ENCODE measurements at regions not wholly inside any gene's neighbourhood (a gene's known extent, or its start where the extent isn't known, plus 50 kb on each side); places are given as distances from the start of the nearest gene placed in this dataset.

- TF ChIP-seq, protein P1, sequence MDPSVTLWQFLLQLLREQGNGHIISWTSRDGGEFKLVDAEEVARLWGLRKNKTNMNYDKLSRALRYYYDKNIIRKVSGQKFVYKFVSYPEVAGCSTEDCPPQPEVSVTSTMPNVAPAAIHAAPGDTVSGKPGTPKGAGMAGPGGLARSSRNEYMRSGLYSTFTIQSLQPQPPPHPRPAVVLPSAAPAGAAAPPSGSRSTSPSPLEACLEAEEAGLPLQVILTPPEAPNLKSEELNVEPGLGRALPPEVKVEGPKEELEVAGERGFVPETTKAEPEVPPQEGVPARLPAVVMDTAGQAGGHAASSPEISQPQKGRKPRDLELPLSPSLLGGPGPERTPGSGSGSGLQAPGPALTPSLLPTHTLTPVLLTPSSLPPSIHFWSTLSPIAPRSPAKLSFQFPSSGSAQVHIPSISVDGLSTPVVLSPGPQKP (IDR thresholded peaks at IDR 0.05; ENCODE audit: low read depth, low read length) = no peak
- TF ChIP-seq HDAC2 (IDR thresholded peaks at IDR 0.05) (no peak), BCL3 (IDR thresholded peaks at IDR 0.05) (no peak), RAD21 (conservative IDR thresholded peaks at IDR 0.05 in 1 of 2, IDR thresholded peaks at IDR 0.05 in 1 of 2) (no peak), CBX2 (IDR thresholded peaks at IDR 0.05; ENCODE audit: borderline replicate concordance, low read depth) (no peak)
These were observed 442.3 kb upstream of the MON1B start (continued) for GRCh38 chr16:76748461-76749348.

DNA sequence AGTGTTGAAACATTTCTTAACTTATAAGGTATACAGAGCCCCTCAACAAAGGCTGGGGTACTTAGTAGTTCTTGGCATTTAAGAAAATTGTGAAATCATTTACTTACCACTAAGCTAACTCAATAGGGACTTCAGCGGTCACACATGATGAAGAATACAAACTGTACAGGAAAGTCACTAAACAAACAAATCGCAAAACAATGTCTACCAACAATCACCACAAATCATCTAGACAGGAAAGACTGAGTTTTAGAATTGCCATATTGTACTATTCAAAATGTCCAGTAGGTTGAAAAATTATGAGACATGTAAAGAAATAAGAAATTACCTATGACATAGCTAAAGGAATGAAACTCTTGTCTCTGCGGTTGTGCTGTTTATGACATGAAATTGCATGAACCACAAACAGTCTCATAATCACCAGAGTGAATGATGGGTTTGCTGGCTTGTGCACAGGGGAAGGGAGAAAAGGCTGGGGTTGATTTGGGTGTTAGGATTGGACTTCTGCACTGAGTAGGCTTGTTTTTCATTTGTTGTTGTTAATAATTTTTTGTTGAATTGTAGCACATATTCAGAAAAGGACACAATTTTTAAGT, 441.1 kb upstream of the MON1B start:
- Histone ChIP-seq H3K4me1 (no peaks in the 10 kb centered on the region), H3K9me3 (no peaks in the 10 kb centered on the region), H3K4me3 (no peak overlapping the region), H3K27ac (no peak overlapping the region), H3K4me2 (no peak overlapping the region)
- ChIA-PET POLR2A (no interaction called here), CTCF (interaction anchor here (1.8 kb wide), 1 partner anchor 96 kb away, joined by 4 read pairs; no protein-coding TSS in a partner anchor)
- TF ChIP-seq CHD4 (IDR thresholded peaks at IDR 0.05; ENCODE audit: borderline replicate concordance) = no peak
- 41% methylated on average over 3 of the region's 3 CpGs for WGBS (ENCODE audit: missing lambda C conversion rate)
- ATAC-seq = no peak
- DNase-seq (ENCODE audit: low read depth in 1 of 2, low spot score in 1 of 2) = no peak
- FAIRE-seq = no peak

- Histone ChIP-seq H3K4me3 (no peak overlapping the region), H3K9me3 (no peaks in the 10 kb centered on the region), H3K4me2 (no peak overlapping the region), H3K4me1 (no peaks in the 10 kb centered on the region), H3K27ac (no peak overlapping the region)
- WGBS (ENCODE audit: missing lambda C conversion rate) = 33% methylated on average over 3 of the region's 3 CpGs
- TF ChIP-seq JUNB (IDR thresholded peaks at IDR 0.05) = no peak
- TF ChIP-seq KDM5A (IDR thresholded peaks at IDR 0.05) = no peak
- TF ChIP-seq HOXB5 (CRISPR knock-in tag; IDR thresholded peaks at IDR 0.05) = no peak
- no peak for TF ChIP-seq POLR2AphosphoS2 (conservative IDR thresholded peaks at IDR 0.05; ENCODE audit: low read length)
- TF ChIP-seq GATA3 (IDR thresholded peaks at IDR 0.05; ENCODE audit: borderline replicate concordance) = no peak
- TF ChIP-seq CEBPB (IDR thresholded peaks at IDR 0.05) = no peak
- TF ChIP-seq EHMT2 (IDR thresholded peaks at IDR 0.05; ENCODE audit: low read depth) = no peak
- TF ChIP-seq MAX (IDR thresholded peaks at IDR 0.05) = no peak
- DNase-seq (ENCODE audit: low read depth in 1 of 2, low spot score in 1 of 2) (no peak), FAIRE-seq (no peak), ATAC-seq (no peak)
- POLR2A ChIA-PET = no interaction called here
- CTCF ChIA-PET = no interaction called here
These were observed 435.5 kb upstream of the MON1B start for GRCh38 chr16:76755496-76755895.

GRCh38 chr16:76756423-76756822, 434.6 kb upstream of the MON1B start:
- FAIRE-seq = peak; percentile 77
- ChIA-PET POLR2A (no interaction called here), CTCF (no interaction called here)
- Histone ChIP-seq H3K4me1 (no peaks in the 10 kb centered on the region), H3K4me3 (no peak overlapping the region), H3K9me3 (no peaks in the 10 kb centered on the region), H3K27ac (no peak overlapping the region), H3K4me2 (no peak overlapping the region)
- no peak for DNase-seq (ENCODE audit: low read depth in 1 of 2, low spot score in 1 of 2)
- no peak for TF ChIP-seq HOXA7 (CRISPR knock-in tag; IDR thresholded peaks at IDR 0.05)
- TF ChIP-seq, protein P2, sequence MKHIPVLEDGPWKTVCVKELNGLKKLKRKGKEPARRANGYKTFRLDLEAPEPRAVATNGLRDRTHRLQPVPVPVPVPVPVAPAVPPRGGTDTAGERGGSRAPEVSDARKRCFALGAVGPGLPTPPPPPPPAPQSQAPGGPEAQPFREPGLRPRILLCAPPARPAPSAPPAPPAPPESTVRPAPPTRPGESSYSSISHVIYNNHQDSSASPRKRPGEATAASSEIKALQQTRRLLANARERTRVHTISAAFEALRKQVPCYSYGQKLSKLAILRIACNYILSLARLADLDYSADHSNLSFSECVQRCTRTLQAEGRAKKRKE (CRISPR knock-in tag; IDR thresholded peaks at IDR 0.05; ENCODE audit: low read depth) = no peak
- TF ChIP-seq JUN (IDR thresholded peaks at IDR 0.05) = no peak
- TF ChIP-seq ZFP36 (IDR thresholded peaks at IDR 0.05; ENCODE audit: borderline replicate concordance, partially characterized antibody) = no peak
- TF ChIP-seq ZNF302 (CRISPR knock-in tag; IDR thresholded peaks at IDR 0.05) = no peak
- no peak for TF ChIP-seq JUNB (IDR thresholded peaks at IDR 0.05)
- no peak for TF ChIP-seq MAZ (IDR thresholded peaks at IDR 0.05; ENCODE audit: borderline replicate concordance, low read depth, low read length)
- no peak for TF ChIP-seq RFX5 (IDR thresholded peaks at IDR 0.05)
- no peak for TF ChIP-seq NPAS2 (CRISPR knock-in tag; IDR thresholded peaks at IDR 0.05; ENCODE audit: borderline replicate concordance)
- TF ChIP-seq NFE2L2 (conservative IDR thresholded peaks at IDR 0.05; ENCODE audit: low read length) = no peak
- no peak for TF ChIP-seq FOXS1 (CRISPR knock-in tag; IDR thresholded peaks at IDR 0.05)
- no peak for TF ChIP-seq SREBF2 (IDR thresholded peaks at IDR 0.05)
- no peak for TF ChIP-seq SMC3 (IDR thresholded peaks at IDR 0.05)
- no peak for TF ChIP-seq FOSL2 (IDR thresholded peaks at IDR 0.05)
- TF ChIP-seq FOSL2 (CRISPR knock-in tag; IDR thresholded peaks at IDR 0.05) = no peak
- TF ChIP-seq CBX8 (IDR thresholded peaks at IDR 0.05) = no peak
- TF ChIP-seq TFCP2L1 (CRISPR knock-in tag; IDR thresholded peaks at IDR 0.05) = no peak
- TF ChIP-seq EHMT2 (IDR thresholded peaks at IDR 0.05; ENCODE audit: low read depth) = no peak
- ATAC-seq = no peak

All from A549 (cell line).